GM12872 (cell line): ENCODE measurements at regions not wholly inside any gene's neighbourhood (a gene's known extent, or its start where the extent isn't known, plus 50 kb on each side); places are given as distances from the start of the nearest gene placed in this dataset.

Experiments
- TF ChIP-seq, protein P1 (sequence below): IDR thresholded peaks from 3 replicates; pipeline ENCODE4 v1.5.1; 2011; ENCODE audit warnings: low read depth, mild to moderate bottlenecking, low read length, moderate library complexity; ENCODE audit not compliant: insufficient read depth

DNA sequence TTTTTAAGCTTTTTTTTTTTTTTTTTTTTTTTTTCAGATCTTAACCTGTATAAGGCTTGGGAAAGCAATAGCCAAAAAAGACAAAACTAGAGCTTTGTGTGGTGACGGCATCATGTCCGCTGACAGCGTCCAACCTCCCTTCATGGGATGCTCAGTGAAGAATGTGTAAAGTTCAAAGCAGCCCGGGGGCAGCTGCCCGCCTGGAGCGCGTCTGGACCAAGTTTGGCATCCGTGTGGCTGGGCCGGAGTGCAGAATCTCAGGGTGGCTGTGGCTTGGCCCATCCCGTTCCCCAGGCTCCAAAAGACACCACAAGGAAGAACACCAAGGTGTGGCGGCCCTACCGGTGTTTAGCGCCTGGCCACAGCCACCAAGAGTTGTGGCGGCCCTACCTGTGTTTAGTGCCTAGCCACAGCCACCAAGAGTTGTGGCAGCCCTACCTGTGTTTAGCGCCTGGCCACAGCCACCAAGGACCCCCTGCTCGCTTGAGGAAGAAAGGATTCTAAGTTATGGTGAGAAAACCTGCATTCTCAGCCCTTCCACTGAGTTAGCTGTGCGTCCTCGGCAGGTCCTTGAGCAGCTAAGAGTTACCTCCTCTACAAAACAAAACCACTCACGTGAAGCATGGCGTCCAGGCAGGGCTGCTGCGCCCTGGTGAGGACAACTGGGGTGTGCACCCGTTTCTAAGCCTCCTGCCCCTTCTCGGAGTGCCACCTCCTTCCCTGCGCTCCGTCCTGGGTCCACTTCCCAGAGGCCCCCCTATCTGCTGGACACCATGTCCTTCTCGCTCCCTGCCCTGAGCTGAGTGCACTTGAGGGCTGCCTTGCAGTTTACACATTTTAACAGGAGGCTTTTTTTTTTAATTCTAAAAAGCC lies 103.6 kb upstream of the SALL3 start:
- TF ChIP-seq, protein P1, sequence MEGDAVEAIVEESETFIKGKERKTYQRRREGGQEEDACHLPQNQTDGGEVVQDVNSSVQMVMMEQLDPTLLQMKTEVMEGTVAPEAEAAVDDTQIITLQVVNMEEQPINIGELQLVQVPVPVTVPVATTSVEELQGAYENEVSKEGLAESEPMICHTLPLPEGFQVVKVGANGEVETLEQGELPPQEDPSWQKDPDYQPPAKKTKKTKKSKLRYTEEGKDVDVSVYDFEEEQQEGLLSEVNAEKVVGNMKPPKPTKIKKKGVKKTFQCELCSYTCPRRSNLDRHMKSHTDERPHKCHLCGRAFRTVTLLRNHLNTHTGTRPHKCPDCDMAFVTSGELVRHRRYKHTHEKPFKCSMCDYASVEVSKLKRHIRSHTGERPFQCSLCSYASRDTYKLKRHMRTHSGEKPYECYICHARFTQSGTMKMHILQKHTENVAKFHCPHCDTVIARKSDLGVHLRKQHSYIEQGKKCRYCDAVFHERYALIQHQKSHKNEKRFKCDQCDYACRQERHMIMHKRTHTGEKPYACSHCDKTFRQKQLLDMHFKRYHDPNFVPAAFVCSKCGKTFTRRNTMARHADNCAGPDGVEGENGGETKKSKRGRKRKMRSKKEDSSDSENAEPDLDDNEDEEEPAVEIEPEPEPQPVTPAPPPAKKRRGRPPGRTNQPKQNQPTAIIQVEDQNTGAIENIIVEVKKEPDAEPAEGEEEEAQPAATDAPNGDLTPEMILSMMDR = no peak

DNA sequence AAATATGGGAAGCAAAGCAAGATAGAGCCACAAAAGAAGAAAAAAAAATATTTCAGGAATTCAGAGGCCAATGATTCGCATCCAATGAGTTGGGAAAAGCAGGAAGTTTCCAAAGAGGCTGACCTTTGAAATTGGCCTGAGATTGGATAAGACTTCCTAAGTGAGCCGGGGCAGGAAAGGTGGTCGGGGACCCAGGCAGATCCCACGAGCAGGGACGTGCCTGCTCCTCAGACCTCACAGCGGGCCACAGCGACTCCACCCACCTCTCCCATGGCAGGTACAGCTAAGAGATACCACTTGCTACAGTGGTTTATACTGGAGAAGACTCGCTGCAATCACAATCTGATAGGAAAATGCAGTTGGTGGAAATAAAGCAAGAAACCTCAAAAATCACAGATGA lies 102.8 kb upstream of the SALL3 start:
- TF ChIP-seq, protein P1 = no peak

DNA sequence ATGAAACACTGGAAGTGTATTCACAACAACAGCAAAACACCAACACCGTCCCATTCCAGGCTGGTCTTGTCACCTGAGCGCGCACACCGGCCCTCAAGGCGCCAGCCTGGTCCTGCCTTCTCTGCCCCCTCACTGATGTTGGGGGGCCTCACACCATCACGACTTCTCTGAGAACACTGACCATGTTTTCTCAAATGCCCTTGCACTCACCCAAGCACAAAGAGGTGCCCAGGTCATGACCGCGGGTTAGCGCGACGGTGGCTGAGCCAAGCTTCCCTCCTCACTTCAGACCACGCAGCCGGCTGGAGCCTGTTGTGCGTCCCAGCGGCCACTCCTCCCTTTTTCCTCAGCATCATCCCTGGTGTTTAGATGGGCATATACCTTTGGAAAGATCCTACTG lies 101.3 kb upstream of the SALL3 start:
- TF ChIP-seq, protein P1 = no peak

DNA sequence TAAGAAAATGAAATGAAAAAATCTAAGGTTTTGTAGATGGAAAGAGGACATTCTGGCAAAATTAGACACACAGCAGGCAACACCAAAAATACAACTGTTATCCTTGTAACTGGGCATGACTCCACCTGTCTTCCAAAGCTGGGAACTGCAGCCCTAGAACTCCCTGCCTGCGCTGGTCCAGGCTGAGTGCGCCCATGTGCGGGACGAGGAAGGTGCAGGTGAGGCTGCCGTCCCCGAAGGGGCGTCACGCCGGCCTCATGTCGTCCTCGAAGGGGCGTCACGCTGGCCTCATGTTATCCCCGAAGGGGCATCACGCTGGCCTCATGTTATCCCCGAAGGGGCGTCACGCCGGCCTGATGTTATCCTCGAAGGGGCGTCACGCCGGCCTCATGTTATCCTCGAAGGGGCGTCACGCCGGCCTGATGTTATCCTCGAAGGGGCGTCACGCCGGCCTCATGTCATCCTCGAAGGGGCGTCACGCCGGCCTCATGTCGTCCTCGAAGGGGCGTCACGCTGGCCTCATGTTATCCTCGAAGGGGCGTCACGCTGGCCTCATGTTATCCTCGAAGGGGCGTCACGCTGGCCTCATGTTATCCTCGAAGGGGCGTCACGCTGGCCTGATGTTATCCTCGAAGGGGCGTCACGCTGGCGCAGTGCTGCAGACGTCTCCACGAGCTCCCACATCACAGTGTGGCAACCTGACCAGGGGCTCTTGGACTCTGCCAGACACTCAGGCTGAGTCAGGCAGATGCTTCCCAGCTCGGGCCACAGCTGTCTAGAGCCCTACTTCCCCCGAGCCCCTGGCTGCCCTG lies 100.3 kb upstream of the SALL3 start:
- TF ChIP-seq, protein P1 = peak; percentile 36; the same call in 1 of the 3 replicates

DNA sequence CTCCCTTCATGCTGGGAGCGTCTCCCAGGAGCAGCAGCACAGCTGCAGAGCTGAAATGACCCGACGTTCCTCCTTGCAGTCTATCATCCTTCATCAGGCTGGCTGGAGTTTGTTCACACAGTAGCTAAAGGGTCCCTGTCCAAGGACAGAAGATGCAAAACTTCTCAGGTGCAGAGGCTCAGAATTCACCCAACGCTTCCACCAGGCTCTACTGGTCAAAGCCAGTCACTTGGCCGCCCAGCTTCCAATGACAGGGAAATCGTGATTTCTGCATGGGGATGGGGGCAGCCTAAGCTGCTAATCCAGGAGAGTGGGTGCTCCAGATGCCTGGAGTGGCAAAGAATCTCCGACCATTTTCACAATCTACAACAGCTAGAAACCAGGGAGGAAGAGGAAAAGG lies 97.0 kb upstream of the SALL3 start:
- TF ChIP-seq, protein P1 = no peak

DNA sequence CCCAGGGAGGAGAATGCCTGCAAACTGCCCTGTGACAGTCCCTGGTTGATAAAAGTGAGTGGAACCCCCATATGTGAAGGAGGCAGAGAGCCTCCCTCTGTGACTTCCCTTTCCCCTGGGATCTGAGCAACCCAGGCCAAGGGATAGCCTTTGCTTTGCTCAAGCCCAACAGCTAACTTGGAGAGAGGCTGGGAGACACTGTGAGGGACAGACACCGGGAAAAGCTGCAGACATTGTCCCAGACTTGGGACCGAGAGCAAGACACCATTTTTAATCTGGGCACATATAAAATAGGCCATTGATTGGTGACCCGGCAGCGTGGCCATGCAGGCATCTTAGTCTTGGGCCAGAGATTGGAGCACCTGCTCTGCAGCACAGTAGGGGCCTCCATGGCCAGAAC lies 96.1 kb upstream of the SALL3 start:
- TF ChIP-seq, protein P1 = no peak

DNA sequence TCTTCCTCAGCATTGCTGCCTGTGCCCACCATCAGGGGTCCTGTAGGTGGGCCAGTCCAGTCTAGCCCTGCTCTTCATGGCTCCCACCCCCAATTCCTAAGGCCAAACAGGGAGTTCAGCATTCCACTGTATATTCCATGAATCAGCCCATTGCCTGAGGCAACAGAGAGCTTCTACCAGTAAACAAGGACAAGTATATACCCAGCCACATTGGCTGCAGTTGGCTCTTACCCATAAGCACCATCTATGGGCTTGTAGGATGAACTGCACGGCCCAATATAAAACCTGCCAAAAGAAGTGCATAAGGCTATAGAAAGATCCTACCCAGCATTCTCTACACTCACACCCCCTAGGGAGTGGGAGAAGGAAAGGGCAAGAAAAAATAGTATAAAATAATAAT lies 95.1 kb upstream of the SALL3 start:
- TF ChIP-seq, protein P1 = no peak
